NCI-H2081 treated with DMSO at 0.1 percent for 48 hours (cell line): ENCODE measurements at regions not wholly inside any gene's neighbourhood (a gene's known extent, or its start where the extent isn't known, plus 50 kb on each side); places are given as distances from the start of the nearest gene placed in this dataset.
"Not testable (repeated sequence)": the region's sequence is repeated elsewhere in the genome, so short reads cannot be mapped to it uniquely, and the experiment has no call there.

Experiments
- DNase-seq: peaks from one replicate; lab custom pipeline; 2025; lab: John Stamatoyannopoulos, UW

DNA sequence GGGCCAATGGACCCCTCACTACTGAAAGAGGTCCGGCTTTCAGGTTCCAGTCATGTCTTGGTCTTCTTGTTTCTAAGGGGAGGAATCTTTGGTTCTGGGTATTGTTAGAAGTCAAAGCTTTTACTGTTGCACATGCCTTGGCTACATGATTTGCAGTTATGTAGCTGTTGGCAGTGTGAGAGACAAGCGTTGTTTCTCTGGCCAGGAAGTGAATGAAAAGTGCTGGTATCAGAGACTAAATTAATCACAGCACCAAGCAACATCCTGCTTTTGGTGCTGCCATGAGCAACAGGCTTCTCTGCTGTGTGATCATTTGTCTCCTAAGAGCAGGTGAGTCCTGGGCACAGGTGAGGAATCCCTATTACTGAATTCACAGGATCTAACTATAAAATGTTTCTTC is 100.1 kb upstream of the PRSS3 start:
- no peak for DNase-seq

DNA sequence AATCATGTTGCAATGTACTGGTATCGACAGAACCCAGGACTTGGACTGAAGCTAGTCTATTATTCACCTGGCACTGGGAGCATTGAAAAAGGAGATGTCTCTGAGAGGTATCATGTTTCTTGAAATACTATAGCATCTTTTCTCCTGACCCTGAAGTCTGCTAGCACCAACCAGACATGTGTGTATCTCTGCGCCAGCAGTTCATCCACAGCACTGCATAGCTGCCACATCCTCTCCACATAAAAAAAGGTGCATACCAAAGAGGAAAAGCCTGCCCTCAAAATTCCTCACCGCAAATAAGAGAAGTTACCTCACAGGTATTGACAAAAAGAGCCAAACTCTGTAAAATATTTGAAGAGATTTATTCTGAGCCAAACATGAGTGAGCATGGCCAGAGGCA is 99.5 kb upstream of the PRSS3 start:
- no peak for DNase-seq

DNA sequence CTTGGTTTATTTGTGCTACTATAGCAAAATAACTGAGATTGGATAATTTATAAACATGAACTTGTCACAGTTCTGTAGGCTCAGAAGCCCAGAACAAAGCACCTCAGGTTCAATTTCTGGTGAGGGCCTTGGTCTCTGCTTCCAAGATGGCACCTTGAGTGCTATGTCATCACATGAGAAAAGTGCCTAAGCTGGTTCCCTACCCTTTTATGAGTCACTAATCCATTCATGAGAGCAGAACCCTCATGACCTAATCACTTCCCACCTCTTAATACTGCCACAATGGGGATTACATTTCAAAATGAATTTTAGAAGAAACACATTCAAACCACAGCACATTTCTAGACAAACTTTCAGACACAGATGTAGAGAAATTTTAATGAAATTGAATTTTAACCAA is 98.2 kb upstream of the PRSS3 start:
- DNase-seq, result no peak

DNA sequence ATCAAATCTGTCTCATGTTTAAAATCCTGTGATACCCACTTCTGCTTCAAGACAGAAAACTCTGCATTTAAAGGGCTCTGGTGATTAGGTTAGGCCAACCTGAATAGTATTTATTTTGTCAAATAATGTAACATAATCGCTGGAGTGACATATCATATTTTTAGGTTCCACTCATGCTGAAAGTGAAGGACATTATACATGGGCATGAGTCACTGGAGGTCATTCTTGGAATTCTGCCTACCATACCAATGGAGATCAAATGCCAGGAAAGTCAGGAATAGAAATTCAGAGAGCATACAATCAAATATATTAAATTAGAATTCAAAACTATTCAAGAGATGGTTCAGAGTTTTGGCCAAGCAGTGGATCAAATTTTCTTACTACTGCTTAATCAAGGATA is 97.1 kb upstream of the PRSS3 start:
- no peak for DNase-seq

DNA sequence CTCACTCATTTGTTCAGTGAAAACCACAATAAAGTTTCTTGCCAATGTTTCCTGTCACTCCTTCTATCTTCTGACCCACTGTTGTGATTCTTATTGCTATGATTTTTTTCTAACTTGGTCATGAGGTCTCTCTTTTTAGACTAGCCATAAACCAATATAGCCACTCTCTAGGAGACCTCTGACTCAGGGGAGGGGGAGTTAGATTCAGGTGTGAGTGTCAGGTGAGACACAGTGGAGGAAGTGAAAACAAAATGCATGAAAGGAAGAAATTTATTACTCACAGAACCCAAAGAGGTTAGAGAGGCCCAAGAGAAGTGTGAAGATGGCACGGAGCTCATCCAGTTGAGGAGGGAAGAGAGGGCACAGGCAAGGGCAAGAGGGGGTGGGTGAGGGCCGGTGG is 94.4 kb upstream of the PRSS3 start:
- not testable (repeated sequence) for DNase-seq

DNA sequence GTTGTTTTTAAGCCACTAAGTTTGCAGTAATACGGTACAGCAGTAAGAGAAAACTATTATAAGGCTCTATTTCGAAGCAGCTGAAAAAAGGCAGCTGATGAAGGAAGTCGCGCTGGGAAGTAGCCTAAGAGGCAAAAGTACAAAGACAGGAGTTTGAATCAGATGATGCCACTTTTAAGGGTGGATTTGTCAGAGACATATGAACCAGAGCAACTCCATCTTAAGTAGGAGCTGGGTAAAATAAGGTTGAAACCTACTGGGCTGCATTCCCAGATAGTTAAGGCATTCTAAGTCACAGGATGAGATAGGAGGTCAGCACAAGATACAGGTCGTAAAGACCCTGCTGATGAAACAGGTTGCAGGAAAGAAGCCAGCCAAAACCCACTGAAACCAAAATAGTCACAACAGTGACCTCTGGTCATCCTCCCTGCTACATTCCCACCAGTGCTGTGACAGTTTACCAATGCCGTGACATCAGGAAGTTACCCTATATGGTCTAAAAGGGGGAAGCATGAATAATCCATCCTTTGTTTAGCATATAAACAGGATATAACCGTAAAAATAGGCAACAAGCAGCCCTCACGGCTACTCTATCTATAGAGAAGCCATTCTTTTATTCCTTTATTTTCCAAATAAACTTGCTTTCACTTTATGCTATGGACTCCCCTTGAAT is 91.8 kb upstream of the PRSS3 start:
- no peak for DNase-seq

DNA sequence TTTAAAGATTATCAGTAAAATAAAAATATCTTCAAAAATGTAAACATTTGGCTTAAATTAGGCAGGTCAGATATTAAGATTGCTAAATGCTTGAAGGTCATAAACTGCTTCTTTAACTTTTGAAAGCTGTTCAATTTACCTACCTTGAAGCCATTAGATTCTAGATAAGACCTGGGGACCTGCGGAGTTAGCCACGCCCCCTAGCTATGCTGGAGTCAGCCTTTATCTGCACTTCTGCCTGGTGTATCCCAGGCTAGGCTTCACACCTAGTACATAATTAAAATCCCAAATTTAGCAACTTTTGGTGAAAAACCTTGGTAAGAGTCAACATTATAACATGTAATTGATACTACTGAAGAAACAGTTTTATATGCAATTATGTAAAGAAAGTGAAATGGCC is 89.9 kb upstream of the PRSS3 start:
- DNase-seq, result not testable (repeated sequence)

DNA sequence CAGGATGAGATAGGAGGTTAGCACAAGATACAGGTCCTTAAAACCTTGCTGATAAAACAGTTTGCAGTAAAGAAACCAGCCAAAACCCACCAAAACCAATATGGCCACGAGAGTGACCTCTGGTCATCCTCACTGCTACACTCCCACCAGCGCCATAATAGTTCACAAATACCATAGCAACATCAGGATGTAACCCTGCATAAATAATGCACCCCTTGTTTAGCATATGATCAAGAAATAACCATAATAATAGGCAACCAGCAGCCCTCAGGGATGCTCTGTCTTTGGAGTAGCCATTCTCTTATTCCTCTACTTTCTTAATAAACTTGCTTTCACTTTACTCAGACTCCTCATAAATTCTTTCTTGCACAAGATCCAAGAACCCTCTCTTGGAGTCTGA is 86.9 kb upstream of the PRSS3 start:
- DNase-seq, result no peak

DNA sequence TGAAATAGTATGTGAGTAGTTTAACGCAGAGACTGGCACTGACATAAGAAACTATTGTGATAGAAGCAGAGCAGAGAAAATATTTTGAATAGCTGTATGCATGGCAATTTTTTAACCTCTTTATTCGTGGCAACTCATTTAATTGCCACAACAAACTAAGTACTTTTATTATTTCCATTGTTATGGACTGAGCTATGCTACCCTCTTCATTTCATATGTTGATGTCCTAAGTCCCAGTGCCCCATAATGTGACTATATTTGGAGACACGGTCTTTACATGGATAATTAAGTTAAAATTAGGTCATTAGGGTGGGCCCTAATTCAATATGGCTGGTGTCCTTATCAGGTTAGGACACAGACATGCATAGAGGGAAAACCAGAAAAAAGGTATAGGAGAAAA is 86.1 kb upstream of the PRSS3 start:
- no peak for DNase-seq

DNA sequence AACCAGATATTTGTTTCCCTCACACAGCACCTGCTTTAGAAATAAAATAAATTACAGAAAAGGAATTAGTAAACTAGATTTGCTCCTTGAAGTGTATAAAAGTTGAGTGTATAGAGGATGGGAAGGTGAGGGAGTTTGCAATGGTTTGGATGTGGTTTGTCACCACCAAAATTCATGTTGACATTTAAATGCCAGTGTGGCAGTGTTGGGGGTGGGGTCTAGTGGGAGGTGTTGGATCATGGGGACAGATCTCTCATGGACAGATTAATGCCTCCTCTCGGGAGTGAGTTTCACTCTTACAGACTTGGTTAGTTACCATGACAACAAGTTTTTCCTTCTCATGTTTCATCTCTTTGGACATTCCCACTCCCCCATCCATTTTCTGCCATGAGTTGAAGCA is 83.9 kb upstream of the PRSS3 start:
- DNase-seq, result not testable (repeated sequence)

DNA sequence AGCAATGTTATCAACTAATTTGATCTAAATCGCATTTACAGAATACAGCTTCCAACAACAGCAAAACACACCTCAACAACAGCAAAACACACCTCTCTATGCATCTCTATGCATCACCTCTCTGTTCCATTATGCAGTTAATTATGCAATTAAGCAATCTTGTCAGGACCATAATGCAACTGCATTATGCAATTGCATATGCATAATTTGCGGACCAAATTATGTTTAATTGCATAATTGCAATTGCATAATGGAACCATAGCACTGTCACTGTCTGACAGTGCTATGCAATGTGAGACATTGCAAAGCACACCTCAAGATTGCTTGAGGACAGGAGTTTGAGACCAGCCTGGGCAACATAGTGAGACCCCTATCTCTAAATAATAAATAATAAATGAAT is 80.4 kb upstream of the PRSS3 start:
- no peak for DNase-seq

DNA sequence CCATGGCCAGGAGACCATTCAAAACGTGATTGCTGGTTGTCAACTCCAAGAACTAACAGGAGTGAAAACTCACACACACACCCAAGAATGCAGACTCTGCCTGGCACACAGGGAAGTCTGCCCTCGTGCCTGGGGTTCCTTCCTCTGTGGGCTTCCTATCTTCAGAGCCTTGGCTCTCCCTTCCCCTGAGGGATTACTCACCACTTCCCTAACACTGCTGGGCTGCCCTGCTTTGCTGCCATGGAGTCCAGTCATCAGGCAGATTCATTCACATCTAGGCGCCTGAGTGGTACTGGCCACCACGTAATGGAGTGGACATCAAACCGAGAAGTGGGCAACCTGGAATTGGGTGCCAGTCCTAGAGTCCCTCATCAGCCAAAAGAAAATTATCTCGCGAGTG is 76.4 kb upstream of the PRSS3 start:
- no peak for DNase-seq

DNA sequence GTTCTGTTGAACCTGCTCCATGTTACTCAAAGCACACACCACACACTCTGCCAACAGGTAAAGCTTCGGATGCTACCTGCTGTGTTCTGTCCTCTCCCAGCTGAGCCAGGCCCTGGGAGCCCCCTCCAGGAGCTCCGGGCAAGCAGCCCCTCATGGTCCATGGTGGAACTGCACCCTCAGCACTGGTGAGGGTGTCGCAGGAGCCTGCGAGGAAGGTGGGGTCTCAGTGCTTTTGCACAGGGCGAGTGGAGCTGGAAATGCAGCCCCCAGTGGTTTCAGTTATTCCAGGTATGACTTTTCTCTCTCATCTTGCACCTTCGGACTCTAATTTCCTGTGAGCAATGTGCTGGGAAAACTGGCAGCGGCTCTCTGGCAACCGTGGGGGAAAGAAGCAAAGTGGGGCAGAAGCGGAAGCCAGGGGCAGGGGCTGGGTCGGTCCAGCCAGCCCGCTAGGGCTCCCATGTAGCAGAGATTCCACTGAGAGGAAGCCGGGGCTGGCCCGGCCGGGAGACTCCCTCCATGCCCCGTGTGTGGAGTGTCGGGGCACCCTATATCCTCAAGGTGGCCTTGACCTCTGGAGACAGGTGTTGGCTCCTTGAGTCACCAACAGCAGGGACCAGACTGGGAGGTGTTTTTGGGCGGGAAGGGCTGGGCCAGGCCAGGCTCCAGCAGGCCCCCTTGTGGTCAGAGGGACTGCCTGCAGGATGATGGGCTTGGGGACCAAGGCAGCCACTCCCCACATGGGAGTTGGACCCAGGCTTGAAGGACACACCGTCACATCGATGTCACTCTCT is 75.6 kb upstream of the PRSS3 start:
- DNase-seq, result peak; percentile 71

DNA sequence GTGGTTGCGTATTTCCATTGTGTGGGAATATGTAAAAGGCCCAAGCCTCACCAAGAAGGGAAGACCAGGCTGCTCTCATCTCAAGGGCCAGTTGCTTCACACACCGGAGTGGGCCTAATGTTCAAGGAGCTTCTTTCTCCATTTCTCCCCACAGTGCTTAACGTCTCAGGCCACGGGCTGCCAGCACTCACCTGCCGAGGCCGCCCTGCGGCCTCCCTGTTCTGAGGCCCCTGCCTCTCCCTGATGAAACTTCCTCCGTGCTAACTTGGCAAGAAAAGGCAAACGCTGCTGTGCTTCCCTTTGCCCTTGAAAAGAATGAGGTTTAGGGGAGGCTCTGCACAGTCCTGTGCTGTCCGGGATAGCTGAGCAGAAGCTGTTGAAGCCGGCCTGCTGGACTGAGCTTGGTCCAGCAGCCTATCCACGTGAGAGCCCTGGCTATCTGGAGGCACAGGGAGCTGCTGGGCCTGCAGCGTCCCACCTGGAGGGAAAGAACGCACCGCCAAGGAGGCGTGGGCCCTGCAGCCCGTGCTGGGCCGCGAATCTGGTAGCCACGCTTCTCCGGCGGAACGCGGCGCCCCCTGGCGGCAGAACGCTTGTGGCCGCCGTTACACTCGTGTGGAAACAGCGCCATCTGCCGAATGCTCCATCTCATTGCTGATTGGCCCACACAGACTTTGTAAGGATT is 73.5 kb upstream of the PRSS3 start:
- peak; percentile 65 for DNase-seq

DNA sequence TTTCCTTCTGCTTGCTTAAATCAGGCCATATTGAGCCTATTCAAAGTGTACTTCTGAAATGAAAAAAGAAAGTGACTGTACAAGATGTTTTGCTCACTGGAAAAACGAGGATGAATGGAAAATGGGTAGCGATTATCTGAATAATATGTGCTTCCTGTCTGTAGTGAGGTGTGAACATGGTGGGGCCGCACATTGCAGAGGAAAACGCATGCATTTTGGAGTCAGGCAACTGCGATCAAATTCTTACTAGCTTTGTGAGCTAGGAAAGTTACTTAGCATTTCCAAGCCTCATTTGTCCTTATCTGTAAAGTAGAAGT is 73.0 kb upstream of the PRSS3 start:
- DNase-seq, result no peak

DNA sequence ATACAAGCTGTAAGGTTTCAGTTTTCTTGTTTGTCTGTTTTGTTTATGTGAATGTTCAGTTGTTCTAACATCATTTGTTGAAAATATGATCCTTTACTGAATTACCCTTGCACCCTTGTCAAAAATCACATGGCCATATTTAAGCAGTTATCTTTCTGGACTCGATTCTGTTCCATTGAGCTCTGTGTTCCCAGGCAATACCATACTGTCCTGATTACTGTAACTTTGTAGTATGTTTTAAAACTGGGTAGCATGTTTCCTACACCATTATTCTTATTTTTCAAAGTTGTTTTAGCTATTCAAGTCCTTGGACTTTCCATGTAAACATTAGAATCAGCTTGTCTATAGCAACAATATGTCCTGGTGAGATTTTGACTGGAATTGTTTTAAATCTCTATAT is 66.7 kb upstream of the PRSS3 start:
- no peak for DNase-seq

DNA sequence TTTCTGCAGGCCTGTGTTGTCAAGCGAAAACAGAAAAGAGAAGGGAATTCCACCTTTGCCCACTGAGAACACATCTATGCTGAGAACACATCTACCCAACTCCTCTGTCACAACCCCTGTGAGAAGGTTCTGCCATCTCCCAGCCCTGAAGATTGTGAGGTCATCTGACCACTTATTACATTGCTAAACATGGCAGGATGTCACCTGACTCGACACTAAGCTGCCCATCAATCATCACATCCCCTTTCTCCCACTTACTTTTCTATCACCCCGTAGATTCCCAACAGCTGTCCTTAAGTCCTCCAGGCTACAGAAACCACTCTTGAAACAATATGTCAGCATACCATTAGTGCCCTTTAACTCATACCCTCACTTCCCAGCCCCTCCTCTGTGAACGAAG is 64.2 kb upstream of the PRSS3 start:
- DNase-seq, result no peak

DNA sequence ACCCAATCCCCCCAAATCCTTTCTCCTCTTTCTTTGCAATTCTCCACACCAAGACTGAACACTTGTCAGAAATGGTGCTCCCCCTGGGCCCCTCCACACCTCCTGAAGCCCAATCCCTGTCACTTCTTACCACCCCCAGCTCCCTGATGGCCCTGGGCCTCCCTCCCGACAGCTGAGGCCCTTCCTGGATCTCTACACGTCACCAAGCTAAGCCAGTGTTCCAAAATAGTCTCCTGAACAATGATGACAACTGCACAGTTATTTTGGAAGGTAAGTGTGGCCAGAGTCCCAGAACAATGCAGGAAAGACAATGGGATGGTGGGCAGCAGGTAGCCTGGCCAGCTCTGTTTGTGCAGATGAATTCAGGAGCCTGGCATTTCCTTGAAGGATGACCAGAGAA is 63.7 kb upstream of the PRSS3 start:
- no peak for DNase-seq

DNA sequence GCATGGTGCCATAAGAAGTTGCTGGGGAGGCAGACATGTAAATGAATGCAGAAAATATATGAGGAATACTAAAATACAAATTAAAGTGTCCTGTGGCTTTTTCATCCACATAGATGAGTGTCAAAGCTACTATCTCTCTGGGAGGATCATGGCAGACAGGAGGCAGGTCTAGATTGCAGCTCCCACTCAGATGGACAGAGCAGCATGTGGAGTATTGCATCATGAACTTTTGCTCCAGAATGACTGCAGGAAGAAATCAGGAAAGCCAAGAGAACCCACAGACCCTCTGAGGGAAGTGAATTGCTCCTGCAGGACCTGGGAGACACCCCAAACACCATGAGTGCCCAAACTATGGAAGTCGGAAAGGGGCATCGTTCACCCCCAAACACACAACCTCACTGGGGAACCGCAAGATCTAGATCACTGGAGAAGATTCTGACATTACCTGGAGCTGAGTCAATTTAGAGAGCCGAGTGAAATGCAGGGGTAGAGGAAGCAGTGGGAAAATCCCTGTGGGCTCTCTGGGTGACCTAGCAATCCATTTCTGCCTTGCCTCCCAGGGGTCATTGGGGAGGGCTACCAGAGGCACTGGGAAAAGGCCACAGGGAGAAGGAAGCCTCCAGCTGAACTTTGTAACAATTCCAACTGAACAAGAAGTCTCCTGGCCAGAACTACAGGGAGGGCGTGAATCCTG is 61.0 kb upstream of the PRSS3 start:
- DNase-seq, result not testable (repeated sequence)

DNA sequence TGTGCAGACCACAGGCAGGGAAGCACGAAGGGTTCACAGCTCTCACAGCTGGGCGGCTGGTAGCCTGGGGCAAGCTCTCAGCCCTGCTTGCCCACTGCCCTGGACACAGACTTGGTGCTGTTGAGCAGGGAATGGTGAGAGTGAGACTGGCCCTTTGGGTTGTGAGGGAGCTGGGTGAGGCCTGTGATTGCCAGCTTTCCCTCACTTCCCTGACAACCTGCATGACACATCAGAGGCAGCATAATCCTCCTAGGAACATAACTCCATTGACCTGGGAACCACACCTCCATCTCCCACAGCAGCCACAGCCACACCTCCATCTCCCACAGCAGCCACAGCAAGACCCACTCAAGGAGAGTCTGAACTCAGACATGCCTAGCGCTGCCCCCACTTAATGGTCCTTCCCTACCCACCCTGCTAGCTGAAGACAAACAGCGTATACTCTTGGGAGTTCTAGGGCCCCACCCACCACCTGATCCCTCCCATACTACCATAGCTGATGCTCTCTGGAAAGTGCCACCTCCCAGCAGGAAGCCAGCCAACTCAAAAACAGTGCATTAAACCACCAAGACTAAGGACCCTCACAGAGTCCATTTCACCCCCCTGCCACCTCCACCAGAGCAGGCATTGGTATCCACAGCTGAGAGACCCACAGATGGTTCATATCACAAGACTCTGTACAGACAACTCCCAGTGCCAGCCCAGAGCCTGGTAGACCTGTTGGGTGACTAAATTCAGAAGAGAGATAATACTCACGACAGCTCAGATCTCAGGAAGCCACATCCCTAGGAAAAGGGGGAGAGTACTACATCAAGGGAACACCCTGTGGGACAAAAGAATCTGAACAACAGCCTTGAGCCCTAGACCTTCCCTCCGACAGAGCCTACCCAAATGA is 60.2 kb upstream of the PRSS3 start:
- DNase-seq, result not testable (repeated sequence)

DNA sequence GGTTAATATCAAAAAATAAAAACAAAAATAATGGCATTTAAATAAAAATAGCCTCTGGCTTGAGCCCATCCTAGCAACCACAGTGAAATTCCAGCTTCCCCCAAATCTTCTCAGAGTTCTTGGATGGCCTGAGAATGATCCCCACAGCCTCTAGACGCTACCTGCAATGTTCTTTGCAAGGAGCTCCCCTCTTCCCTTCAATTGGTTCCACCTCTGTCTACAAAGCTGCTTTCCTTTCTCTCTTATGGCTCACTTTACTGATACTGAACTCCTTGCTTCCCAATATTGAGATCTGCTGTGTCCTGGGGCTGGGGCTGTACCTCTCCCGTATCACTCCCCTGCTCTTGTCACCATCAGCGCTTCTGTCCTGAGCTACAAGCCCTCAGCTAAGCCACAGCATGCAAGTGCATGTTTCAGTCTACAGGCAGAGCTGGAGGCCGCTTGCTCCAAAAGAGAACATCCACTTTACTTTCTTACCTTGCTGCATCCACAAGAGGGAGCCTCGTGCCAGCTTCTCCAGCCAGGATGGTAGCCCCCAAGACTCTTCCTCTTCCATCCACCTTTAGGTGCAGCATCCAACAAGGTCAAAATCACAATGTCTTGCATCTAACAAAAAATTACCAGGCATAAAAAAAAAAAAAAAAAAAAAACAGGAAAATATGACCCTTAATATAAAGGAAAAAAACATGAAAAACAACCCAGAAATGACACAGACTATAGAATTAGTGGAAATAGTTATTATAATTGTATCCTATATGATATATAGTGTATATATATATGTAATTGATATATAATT is 57.4 kb upstream of the PRSS3 start:
- DNase-seq, result peak; percentile 31
